ENCODE measurements at regions not wholly inside any gene's neighbourhood (a gene's known extent, or its start where the extent isn't known, plus 50 kb on each side); places are given as distances from the start of the nearest gene placed in this dataset.
"Not testable (repeated sequence)": the region's sequence is repeated elsewhere in the genome, so short reads cannot be mapped to it uniquely, and the experiment has no call there.

- no peak for DNase-seq (ENCODE audit: low read depth in 2 of 2)
These were observed 598.1 kb downstream of the DNAH5 start for GRCh38 chr5:13346401-13346800.

GRCh38 chr5:13339093-13339492 lies 605.4 kb downstream of the DNAH5 start:
- no peak for DNase-seq (ENCODE audit: low read depth in 2 of 2)

GRCh38 chr5:13335026-13335425 lies 609.5 kb downstream of the DNAH5 start:
- not testable (repeated sequence) for DNase-seq (ENCODE audit: low read depth in 2 of 2)

- DNase-seq (ENCODE audit: low read depth in 2 of 2) = no peak
These were observed 612.9 kb downstream of the DNAH5 start for GRCh38 chr5:13331585-13331984.

- no peak for DNase-seq (ENCODE audit: low read depth in 2 of 2)
These were observed 616.2 kb downstream of the DNAH5 start for GRCh38 chr5:13328316-13328715.

- DNase-seq (ENCODE audit: low read depth in 2 of 2) = no peak
These were observed 618.7 kb downstream of the DNAH5 start for GRCh38 chr5:13325765-13326164.

- no peak for DNase-seq (ENCODE audit: low read depth in 2 of 2)
These were observed 621.7 kb downstream of the DNAH5 start for GRCh38 chr5:13322769-13323168.

- no peak for DNase-seq (ENCODE audit: low read depth in 2 of 2)
These were observed 626.8 kb downstream of the DNAH5 start for GRCh38 chr5:13317654-13318053.

DNA sequence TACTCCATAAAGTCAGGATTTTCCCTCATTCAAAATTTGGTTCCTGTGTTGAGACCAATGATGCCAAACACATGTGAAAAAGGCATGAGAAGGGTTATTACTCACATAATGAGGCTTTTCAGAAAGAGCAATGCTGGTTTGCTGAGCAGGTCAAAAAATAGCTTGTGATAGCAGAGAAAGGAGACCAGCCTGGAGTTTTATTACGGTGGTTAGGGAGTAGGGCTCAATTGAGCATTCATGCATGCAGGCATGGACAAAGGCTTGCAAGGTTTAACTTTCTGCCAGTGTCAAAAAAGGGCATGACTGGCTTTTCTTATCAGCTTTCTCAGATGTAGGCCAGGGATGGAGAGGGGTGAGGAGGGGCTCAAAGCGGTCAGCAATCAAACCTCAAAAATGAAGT lies 628.3 kb downstream of the DNAH5 start:
- DNase-seq (ENCODE audit: low read depth in 2 of 2) = no peak

DNA sequence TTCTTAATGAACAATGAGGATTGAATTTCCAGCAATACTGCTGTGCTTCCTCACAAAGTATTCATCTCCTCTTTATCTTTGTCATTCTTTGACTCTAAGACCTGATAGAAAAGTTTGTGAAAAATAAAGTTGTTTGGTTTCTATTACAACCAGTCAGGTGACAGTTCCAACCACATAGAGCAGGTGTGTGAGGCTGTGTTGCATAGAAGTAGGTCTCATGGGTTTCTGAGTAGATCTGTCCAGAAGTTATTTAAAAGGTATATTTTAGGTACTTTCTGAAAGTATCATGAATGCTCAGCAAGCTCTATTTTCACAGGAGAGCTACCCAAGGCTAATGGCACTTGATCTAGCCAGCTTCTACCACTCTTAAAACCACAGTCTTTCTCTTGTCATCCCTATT lies 637.0 kb downstream of the DNAH5 start:
- DNase-seq (ENCODE audit: low read depth in 2 of 2) = no peak

- no peak for DNase-seq (ENCODE audit: low read depth in 2 of 2)
These were observed 641.0 kb downstream of the DNAH5 start for GRCh38 chr5:13303445-13303844.

- no peak for DNase-seq (ENCODE audit: low read depth in 2 of 2)
These were observed 665.7 kb downstream of the DNAH5 start for GRCh38 chr5:13278811-13279210.

GRCh38 chr5:13278148-13278547 lies 666.3 kb downstream of the DNAH5 start:
- no peak for DNase-seq (ENCODE audit: low read depth in 2 of 2)

DNA sequence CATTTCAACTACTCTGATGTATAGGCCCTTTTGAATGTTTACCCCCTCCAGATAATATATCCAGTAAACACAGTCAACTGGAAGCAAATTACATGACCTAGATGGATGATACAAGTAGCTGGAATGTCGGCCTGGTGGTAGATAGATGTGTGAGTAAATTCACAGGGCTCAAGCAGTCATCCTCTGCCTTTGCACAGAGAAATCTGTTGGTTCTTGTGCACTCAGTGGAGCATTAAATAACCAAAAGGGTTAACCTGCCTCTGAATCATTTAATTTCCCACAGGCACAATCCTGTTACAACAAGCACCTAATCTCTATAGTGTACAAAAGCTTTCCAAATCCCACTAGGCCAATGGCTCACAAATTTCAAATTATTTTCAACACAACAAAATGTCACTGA lies 668.3 kb downstream of the DNAH5 start:
- no peak for DNase-seq (ENCODE audit: low read depth in 2 of 2)

- no peak for DNase-seq (ENCODE audit: low read depth in 2 of 2)
These were observed 680.8 kb downstream of the DNAH5 start for GRCh38 chr5:13263701-13264100.

- DNase-seq (ENCODE audit: low read depth in 2 of 2) = no peak
These were observed 691.4 kb downstream of the DNAH5 start for GRCh38 chr5:13253111-13253510.

DNA sequence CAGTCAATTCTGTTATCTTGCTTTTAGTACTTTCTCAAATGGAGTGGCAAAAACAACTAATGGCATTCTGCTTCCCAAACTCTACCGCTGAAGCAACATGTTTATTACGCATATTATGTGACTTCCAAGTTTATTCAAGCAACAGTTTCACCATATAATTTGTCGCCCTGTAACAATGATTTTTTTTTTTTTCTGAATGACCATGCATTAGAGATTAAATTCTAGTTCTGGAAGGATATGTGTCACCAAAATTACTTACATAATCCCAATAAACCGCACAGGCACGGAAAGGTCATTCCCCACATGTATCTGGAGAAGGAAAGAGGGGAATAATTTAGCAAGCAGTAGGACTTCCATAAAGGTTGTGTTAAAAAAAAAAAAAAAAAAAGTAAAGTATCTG lies 691.8 kb downstream of the DNAH5 start:
- no peak for DNase-seq (ENCODE audit: low read depth in 2 of 2)

DNA sequence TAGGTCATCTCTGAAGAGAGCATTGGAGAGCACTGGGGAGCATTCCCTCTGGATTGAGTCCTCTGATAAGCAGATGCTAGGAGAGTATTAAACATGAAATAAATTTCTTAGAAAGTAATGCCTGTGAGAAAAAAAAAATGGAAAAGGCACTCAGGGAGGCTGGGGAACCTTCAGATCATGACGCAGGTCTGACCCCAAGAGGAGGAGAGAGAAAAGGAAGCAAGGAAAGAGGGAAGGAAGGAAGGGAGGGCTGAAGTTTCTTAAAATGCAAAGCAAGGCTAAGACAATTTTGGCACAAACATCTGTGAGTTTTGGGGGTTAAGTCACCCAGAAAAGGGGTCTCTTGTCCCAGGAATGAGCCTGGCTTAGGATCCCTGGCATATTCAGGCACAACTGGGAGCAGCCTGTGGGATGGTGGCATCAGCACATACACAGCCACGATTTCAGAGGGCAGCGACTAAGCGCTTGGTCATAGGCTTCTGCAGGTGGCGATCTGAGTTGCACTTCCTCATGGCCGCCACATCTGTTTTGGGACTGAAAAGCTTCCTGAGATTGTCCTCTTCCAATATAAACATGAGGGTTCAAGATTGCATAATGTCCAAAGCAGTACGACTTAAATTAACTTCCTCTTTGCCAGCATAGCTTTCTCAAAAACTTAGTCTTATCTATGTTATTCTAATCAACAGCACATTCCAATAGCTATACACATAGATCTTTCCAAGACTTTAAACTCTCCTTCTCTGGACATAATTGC lies 692.7 kb downstream of the DNAH5 start:
- DNase-seq (ENCODE audit: low read depth in 2 of 2) = no peak

DNA sequence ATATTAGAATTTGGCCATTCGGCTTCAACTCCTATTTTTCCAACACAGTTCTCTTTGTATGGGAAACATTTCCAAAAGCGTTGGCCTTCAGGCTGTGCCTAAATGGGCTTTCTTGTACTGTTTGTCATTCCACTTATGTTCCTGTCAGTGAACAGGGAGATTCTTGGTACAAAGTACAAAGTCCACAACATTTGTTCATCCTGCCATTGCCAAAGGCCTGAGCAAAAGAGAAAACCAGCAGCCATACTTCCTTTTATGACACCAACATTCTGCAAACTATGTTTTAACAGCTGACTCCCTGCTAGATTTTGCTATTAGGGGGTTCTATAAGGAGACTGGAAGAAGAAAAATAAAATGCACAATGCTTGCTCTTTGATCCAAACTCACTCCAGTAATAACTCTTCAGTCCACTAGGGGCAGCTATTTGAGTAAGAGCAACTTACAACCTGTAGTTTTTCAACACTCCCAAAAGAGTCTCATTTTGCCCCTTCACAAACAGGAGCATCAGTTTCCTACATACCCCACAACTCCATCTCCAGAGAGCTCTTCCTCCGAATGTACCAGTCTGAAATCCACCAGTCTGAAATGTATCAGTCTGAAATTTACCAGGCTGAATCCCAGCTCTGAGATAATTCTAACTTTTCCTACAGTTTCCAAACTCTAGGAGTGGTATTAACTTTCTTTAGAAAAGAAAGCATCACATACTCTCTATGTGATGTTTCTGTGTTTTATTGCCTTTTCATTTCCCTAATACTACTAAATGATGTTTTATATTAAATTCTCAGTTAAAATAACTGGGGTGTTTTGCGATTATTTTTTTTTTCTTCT lies 693.8 kb downstream of the DNAH5 start:
- DNase-seq (ENCODE audit: low read depth in 2 of 2) = no peak

DNA sequence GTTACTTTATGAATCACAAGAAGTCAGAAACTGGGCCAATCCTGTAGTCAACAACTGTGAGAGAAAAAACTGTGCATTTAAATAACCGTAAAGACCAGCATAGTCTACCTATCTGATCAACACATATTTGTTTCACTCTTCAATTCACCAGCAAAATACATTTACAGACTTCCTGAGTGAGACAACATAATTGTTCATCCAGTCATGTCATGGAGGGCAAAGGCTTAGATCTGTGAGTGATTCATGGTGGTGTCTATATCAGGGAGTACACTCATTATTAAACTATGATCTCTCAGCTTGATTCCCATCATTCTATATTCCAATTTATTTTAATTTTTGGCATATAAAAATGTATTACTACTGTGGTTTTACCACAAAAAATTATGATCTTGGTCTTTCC lies 694.6 kb downstream of the DNAH5 start:
- no peak for DNase-seq (ENCODE audit: low read depth in 2 of 2)

DNA sequence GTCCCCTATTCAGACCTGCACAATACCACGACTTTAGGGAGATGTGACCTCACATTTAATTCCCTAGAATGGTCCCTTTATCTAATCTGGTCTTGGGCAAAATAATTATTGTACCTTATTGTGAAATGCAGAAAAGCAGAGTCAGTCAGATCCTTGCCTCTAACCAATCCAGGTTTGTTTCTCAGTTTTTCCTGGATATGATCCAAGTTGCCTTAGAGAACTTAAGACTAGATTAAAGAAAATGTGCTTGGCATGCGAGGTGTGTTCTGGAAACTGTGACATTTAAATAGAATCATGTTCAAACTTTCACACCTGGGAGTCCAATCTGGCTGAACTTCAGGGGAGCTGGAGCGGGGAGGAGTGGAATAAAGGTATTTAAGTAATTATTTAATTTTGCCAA lies 696.2 kb downstream of the DNAH5 start:
- no peak for DNase-seq (ENCODE audit: low read depth in 2 of 2)

DNA sequence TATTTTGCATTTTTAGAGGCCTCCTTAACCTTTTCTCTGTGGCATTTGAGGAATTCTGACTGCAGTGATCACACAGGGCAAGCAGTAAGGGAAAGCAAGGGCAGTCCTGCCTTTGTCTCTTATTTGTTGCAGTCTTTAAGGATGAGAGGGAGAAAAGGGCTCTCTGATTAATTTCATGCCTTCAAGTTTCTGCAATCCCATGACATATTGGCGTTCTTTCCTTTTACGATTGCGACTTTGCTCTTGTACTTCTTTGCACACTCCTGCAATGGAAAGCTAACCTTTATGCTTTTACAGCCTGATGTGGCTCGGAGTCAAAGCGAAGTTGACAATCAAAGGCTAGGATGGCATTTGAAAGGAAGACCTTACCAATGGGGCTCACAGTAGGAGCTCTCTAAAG lies 698.4 kb downstream of the DNAH5 start:
- no peak for DNase-seq (ENCODE audit: low read depth in 2 of 2)

DNA sequence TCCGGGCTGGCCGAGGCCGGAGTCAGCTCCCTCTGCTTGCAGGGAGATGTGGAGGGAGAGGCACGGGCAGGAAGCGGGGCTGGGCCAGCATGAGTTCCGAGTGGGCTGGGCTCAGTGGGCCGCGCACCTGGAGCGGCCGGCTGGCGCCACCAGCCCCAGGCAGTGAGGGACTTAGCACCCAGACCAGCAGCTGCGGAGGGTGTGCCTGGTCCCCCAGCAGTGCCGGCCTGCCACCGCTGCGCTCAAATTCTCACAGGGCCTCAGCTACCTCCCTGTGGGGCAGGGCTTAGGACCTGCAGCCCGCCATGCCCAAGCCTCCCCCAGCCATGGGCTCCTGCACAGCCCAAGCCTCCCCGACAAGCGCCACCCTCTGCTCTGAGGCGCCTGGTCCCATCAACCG lies 700.3 kb downstream of the DNAH5 start:
- DNase-seq (ENCODE audit: low read depth in 2 of 2) = no peak
